NCI-H774 (cell line): ENCODE measurements at regions not wholly inside any gene's neighbourhood (a gene's known extent, or its start where the extent isn't known, plus 50 kb on each side); places are given as distances from the start of the nearest gene placed in this dataset.
"Not testable (repeated sequence)": the region's sequence is repeated elsewhere in the genome, so short reads cannot be mapped to it uniquely, and the experiment has no call there.

Experiments
- DNase-seq: peaks from one replicate; lab custom pipeline; 2025; lab: John Stamatoyannopoulos, UW

DNA sequence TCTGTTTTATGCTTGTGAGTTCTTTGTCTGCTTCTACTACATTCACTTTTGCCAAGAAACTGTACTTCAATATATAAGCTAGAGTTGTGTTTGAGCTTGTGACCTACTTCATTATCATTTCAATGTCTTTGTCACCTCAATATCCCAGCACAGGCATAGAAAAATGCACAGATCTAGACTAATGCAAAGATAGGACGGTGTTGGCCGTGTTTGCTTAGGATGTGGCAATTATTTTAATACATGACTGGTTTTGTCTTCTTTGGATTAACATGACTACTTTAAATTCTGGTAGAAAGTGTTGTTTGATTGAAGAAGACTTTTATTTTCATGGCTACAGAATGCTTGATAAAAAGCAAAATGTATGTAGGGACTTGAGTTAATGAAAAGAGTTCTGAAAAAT, 1075.0 kb upstream of the GJE1 start:
- no peak for DNase-seq

DNA sequence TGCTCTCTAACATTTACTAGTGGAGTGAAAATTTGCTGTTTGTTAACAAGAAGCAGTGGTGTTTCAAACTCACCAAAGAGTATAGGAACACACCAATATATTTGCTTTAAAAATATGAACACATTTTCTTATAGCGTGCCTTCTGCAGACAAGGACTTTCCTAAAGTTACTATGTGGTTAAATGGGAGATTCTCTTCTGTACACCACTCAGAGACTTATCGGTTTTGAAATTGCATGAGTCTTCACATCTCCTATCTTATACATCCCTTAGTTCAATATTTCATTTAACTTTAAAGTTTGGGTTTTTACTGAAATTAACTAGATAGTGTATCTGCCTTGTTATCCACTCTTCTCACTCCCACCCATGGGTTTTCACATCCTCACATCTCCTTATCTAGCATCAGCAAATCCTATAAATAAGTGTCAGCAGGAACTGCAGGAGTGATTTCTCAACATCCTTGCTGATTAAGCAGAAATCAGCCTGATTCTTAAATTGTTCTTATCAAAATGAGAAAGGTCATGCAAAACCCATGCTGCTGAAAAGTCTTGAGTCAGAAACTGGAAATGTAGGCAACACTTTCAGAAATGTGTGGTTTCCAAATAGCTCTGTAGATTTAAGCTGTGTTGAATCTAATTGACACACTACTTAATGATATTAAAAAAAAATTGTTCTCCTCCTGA, 1075.6 kb upstream of the GJE1 start:
- no peak for DNase-seq

DNA sequence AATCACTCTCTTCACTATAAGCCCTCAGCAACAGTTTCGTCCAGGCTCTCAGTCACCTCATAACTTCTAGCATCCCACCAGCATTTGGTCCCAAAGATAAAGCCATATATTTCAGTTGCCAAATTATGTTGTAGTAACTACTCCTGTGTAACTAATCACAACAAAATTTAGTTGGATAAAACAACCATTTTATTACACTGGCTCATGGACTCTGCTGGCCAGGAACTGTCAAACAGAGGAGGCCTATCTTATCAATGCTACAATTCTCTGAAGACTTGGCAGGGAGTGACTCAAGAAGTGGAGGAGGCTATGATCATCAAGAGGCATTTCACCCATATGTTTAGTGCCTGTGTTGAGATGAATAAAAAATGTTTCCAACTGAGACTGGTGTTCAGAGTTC, 1082.3 kb upstream of the GJE1 start:
- no peak for DNase-seq

DNA sequence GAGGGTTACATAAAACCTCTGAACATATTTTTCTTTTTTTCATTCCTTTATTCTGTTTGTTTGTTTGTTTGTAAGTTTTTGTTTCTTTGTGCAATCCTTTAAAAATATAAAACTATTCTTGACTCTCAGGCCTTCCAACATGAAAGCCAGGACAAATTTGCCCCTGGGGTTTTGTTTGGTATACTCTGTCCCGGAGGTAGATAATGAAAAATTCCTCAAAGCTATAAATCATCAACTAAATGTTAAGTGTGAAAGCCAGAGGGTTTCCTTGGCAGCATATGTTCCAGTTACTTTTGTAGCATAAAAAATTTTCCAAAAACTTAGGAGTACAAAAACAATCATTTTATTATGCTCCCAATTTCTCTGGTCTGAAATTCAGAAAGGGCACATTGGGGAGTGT, 1084.3 kb upstream of the GJE1 start:
- no peak for DNase-seq

DNA sequence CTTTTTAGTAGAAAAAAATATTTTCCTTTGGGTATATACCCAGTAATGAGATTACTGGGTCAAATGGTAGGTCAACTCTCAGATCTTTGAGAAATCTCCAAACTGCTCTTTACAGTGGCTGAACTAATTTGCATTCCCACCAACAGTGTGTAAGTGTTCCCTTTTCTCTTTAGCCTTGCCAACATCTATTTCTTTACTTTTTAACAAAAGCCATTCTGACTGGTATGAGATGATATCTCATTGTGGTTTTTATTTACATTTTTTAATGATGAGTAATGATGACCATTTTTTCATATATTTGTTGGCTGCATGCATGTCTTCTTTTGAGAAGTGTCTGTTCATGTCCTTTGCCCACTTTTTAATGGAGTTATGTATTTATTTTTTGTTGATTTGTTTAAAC, 1086.2 kb upstream of the GJE1 start:
- not testable (repeated sequence) for DNase-seq

DNA sequence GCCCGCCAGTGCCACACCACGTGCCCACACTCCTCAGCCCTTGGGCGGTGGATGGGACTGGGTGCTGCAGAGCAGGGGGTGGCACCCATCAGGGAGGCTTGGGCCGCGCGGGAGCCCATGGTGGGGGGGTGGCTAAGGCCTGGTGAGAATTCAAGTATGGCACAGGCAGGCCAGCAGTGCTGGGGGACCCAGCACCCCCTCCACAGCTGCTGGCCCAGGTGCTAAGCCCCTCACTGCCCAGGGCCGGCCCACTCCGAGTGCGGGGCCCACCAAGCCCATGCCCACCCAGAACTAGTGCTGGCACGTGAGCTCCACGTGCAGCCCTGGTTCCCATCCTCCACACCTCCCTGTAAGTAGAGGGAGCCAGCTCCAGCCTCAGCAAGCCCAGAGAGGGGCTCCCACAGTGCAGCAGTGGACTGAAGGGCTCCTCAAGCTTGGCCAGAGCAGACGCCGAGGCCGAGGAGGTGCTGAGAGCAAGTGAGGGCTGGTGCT, 1091.1 kb upstream of the GJE1 start:
- DNase-seq = no peak

DNA sequence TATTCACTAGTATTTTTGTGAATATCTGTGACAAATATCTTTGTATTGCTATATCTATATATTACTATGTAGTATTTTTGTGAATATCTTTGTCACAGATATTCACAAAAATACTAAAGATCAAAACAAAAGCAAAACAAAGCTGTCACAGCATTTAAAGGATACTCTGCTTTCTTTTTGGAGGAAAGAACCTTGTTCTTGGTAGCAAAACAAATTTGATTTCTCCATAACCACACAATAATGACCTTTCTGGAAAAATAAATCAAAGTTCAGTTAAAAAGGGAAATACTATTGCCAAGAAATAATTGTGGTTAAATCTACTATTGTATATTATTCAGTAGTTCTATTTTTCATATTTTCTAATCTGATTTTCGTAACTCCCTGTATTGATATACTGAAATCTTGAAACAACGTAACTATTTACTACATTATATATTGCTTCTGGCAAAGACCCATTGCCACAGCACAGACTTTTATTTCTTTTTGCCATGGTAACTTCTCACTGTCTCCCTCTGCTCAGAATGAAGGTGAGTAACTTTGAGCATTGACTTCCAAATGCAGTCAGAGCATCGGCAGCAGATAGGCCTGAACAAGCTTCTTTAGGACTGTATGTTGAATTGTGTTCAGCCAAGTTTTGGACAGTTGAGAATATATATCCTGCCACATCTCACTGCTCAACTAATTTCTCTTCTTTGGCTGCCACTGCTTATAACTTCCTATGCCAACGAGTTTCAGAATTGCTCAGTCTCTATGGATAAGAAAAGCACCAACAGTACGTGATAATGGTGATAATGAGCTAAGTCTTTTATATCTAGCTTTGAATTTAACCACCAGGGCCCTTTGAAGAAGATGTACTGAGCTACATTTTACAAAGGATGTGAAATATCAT, 1097.2 kb upstream of the GJE1 start:
- DNase-seq = no peak

DNA sequence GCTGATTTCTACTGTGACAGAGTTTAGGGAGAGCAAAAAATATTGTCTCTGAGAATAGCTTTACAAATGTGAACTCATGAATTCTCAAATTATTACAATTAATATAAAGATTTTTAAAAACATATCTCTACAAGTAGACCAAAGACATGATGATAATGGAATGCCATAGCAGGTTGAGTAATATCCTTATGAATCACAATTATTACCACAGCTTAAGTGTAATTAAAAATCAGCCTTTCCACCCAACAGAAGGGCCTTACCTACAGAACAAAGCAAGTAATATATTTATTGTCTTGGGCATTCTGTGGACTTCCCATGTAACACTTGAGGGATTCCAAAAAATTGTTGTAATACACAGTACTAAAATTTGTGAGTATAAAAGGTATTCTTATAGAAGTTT, 1099.6 kb upstream of the GJE1 start:
- no peak for DNase-seq

DNA sequence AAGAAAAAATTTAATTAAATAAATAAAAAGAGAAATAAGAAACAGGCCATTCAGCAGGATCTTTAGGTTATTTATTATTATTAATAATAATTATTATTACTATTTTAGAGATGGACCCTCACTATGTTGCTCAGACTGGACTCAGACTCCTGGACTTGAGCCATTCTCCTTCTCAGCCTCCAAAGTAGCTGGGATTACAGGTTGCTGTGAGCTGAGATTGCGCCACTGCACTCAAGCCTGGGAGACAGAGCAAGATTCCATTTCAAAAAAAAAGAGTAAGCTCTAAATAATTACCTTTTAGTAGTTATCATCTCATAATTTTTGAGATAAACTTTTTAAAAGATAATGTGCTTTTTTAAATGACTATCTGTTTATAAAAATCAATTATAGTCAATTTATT, 1102.8 kb upstream of the GJE1 start:
- DNase-seq = no peak

DNA sequence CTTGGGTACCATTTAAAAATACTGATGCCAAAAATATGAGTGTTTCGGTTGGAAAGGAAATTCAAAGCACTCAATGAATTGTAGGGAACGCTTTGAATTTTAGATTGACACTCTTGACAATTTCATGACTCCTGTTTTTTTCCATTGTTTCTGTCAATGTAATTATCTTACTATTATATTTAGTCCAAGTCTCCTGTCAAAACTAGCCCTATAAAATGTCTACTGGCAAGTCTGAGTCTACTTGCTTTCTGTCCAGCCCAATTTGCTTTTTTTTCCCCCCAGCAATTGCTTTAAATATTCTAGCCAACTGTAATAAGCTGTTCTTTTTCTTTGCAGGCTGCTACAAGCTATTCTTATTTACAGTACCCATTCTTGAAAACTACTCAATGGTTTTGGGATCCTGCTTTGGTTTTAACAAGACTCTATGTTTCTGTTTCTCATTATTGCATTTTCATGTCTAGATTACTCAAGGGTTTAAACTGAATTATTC, 1103.9 kb upstream of the GJE1 start:
- DNase-seq = no peak

DNA sequence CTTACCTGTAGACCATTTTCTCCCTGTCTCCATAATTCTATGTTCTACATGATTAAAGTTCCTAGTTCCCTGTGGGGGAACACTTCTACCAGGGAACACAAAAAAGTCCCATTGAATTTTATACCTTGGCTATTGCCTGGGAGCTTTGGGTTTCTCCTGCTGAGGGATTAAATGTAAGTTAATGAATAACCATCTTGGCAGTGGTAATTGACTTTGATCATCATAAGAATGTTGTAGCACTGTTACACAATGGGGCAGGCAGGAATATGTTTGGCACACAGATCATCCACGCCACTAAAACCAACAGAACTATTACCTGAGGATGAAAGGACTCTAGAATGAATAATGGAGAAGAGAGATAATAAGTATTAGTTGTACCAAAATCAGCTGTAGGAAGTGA, 1106.2 kb upstream of the GJE1 start:
- no peak for DNase-seq

DNA sequence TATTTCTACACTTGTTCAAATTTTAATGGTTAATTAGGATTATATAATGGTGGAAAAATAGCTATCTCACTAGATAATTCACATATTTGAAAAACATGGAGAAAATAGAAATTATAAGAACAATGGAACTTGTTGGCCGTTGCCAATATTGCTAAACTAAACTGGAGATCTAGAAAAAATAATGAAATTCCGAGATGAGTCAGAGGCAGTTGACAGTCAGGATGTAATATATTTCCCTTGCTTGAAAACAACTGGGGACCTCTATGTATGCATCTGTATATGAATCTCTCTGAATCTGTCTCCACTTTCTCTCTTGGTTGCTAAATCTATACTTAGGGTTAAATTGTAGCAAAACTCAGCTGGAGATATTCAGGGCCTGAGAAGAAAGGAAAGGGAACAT, 1108.2 kb upstream of the GJE1 start:
- no peak for DNase-seq

DNA sequence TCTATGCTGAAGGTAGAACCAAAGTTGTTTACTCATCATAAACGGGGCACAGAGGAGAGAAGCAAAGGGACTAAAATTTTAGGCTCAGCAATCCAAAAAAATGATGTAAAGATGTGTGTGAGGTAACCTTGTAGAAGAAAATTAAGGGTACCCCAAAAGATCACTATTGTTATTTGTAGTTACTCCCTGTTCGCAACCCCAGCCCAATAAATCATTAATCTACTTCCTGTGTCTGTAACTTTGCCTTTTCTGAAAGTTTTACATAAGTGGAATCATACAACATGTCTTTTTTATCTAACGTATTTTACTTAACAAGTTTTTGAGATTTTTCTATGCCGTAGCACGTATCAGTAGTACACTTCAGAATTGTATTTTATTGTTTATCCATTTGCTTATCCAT, 1114.8 kb upstream of the GJE1 start:
- DNase-seq = no peak

DNA sequence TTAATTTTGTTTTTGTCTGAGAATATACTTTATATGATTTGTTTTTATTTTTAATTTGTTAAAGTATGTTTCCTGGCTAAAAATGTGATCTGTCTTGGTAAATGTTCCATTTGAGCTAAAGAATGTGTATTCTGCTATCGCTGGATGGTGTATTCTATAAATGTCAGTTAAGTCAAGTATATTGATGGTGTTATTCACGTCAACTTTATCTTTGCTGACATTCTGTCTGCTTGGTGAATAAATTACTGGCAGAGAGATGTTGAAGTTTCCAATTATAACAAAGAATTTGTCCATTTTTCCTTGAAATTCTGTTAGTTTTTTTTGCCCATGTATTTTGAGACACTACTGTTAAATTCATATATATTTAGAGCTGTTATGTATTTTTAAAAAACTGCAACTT, 1131.8 kb upstream of the GJE1 start:
- no peak for DNase-seq

DNA sequence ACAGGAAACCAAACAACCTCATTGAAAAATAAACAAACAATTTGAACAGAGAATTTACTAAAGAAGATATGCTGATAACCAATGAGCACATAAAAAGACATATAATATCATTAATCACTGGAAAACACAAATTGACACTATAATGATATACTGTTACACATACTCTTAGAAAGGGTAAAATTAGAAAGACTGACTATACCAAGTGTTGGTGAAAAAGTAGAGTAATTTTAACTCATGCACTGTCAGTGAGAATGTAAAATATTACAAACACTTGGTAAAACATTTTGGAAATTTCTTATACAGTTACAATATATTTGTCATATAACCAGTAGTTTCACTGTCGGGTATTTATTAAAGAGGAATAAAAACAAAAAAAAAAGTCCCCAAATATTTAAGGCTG, 1139.2 kb upstream of the GJE1 start:
- no peak for DNase-seq

DNA sequence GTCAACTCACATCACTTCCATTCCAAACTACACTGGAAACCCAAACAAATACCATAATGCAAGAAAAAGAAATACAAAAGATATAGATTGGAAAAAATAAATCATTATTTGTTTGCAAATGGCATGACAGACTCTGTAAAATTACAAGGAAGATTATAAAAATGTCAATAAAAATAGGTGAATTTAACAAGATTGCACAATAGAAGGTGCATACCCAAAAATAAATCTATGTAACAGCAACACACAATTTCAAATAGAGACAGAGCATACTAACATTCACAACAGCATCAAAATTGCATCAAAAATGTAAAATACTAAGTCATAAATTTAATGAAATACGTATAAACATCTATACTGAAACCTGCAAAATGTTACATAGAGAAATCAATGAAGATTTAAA, 1140.0 kb upstream of the GJE1 start:
- no peak for DNase-seq

DNA sequence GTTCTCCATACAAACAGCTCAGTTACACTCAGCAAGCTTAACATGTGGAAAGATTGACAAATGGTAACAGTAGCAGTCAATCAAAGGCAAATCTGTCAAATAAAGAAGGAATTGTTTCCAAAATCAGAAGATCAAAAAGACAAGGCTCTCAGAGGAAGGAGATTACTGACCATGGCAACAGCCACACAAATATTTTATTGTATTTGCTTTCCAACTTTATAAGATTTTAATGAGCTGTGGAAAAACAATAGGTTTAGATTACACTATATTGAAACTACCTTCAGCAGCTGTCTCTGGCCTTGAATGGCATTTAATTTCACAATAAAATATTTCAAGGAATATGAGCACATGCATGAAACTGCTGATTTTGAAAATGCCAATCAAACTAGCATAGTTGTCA, 1143.9 kb upstream of the GJE1 start:
- DNase-seq = peak; percentile 33

DNA sequence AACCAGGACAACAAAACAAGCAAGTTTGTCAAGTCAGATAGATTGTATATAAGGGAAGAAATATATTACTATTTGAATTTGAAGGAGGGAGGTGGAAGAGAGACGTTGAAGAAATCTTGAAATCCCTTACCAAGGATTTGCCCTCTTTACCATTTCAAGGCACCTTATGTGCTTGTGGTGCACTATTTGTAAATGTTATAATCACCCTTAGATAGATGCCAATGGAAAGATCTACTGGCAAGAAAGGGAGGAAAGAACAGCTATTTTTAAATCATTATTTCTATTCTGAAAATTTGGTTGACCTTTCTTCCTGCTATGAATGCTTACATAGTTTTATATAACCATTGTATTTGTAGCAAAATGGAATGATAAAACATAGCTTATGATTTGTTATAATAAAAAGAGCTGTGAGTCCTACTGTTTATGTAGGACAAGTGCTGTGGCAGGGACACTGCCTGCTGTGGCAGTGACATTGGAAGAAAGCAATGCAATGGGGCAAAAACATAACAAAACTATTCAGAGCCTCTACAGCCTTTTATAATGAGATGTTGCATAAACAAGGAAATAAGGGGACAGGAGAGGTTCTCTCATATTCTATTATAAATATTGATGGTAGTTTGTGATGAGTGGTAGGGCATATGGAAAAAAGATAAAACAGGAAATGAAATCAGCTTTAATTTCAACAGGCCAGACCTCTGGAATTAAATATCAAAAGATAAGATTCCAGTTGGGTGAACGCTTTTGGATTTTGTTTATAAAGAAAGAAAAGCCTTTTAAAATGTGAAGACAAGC, 1145.2 kb upstream of the GJE1 start:
- DNase-seq = no peak

DNA sequence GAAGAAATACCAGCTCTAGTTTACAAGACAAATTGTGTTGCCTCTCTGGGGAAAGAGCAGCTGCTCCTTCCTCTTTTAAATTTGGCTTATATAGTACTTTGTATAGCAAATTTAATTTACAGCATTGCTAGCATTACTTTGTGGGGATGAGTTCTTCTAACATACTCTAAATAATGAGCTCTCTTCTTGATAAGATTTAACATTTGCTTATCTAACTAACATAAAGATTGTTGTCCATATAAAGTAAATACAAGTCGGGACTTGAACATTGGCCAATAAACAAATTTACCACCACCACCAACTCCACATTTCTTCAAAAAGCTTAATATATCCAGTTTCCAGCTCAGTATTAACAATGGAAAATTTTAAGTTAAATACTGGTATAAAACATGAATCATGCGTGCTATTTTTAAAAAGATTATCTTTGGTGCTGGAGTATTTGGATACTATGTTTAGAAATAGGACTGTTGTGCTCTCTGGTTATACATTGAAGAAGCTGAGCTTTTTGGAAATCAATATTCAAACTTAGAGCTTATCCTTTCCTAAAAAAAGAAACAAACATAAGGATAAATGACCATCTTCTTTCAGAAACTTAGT, 1146.9 kb upstream of the GJE1 start:
- no peak for DNase-seq

DNA sequence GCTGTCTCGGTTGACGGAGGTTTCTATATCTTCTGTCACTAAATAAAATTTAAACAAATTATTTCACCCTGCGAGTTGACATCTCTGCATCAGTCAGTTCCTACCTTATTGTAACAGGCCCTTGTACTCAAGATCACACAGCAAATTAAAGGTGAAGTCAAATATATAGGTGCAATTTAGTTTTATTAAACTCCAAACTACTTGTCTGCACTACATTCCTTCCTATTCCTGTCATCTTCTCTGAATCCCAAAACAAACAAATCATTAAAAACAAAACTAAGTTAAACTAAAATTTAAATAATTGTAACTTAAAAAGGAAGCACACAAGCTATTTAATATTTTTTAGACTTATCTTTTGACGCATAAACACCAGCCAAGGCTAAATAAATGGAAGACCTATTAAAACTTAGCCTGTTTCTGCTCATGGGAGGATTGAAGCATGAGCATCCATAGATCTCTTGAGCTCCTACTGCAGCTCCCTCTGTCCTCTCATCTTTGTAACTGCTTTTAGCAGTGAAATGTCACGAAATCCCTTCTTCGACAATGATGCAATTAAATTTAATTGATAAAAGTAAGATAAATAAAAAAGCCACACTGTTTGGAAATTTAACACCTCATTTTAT, 1152.3 kb upstream of the GJE1 start:
- no peak for DNase-seq

DNA sequence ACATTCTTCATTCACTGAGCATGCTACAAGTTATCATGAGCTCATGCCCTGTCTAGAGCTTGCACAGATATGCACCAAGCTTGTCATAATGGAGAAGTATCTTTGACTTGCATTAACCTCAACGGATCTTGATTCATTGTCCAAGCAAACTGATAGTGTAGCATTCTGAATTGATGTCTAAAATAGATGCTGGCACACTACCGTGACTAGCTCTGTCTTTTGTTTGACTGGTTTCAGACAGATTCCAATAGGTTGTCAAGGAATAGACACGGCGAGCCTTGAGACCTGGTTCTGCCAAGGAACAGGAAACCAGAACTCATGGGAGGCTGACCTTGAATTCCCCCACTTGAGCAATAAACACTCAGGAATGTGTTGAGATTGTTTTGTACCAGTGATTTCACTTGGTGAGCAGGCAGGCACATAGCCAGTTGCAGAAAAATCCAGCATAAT, 1153.1 kb upstream of the GJE1 start:
- no peak for DNase-seq

DNA sequence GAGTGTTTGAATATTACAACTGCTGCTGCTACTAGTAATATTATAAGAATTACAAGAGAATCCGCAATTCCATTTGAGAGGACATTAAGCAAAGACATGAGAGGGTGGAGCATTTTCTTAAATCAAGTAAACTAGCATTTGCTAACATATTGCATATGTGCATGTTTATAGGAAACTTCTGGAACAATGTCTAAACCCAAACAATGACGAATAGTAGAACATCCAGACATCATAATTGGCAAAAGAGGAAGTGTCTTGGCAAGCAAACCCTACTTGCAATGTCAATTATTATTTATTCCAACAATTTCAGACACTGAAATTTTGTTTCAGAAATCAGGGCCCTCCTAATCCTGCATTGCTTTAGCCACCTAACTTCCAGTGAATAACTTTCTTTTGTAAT, 1155.3 kb upstream of the GJE1 start:
- no peak for DNase-seq
